GM23248 (cell line): ENCODE measurements at regions not wholly inside any gene's neighbourhood (a gene's known extent, or its start where the extent isn't known, plus 50 kb on each side); places are given as distances from the start of the nearest gene placed in this dataset.

Experiments used
- DNase-seq: peaks from one replicate; pipeline ENCODE4 v3.0.0-alpha.2; 2015
- H2AFZ ChIP-seq: fragments of 200-600 bp; sonication (generic); 2 replicates; pipeline ENCODE4 v1.6.1; 2016; ENCODE audit warnings: antibody characterized with exemption
- H3F3A ChIP-seq: fragments of 200-600 bp; sonication (generic); 2 replicates; pipeline ENCODE4 v1.6.1; 2016; ENCODE audit warnings: mild to moderate bottlenecking, antibody characterized with exemption, mixed run types; ENCODE audit not compliant: insufficient read depth
- H3K27ac ChIP-seq: fragments of 200-600 bp; sonication (generic); 2 replicates; pipeline ENCODE4 v1.5.1; 2016; ENCODE audit warnings: mild to moderate bottlenecking
- H3K27me3 ChIP-seq: fragments of 200-600 bp; sonication (generic); replicated peaks from 2 replicates; pipeline ENCODE4 v1.6.1; 2016; ENCODE audit warnings: mild to moderate bottlenecking; ENCODE audit not compliant: insufficient read depth
- H3K36me3 ChIP-seq: fragments of 200-600 bp; sonication (generic); 2 replicates; pipeline ENCODE4 v1.6.1; 2016; ENCODE audit warnings: low read depth, mild to moderate bottlenecking
- H3K4me1 ChIP-seq: fragments of 200-600 bp; sonication (generic); 2 replicates; pipeline ENCODE4 v1.6.1; 2016; ENCODE audit warnings: mild to moderate bottlenecking; ENCODE audit not compliant: insufficient read depth
- H3K4me2 ChIP-seq: fragments of 200-600 bp; sonication (generic); one replicate; pipeline ENCODE4 v1.6.1; 2016; ENCODE audit warnings: mild to moderate bottlenecking; ENCODE audit not compliant: unreplicated experiment
- H3K4me3 ChIP-seq: fragments of 200-600 bp; sonication (generic); 2 replicates; pipeline ENCODE4 v1.5.1; 2016; ENCODE audit warnings: mild to moderate bottlenecking
- H3K79me2 ChIP-seq: fragments of 200-600 bp; sonication (generic); 2 replicates; pipeline ENCODE4 v1.6.1; 2016; ENCODE audit warnings: mild to moderate bottlenecking; ENCODE audit not compliant: insufficient read depth
- H3K9ac ChIP-seq: fragments of 200-600 bp; sonication (generic); 2 replicates; pipeline ENCODE4 v1.6.1; 2016; ENCODE audit warnings: mild to moderate bottlenecking
- H3K9me2 ChIP-seq: fragments of 200-600 bp; sonication (generic); 2 replicates; pipeline ENCODE4 v1.6.1; 2016; ENCODE audit warnings: mixed run types, mild to moderate bottlenecking, moderate library complexity; ENCODE audit not compliant: insufficient read depth
- H3K9me3 ChIP-seq: fragments of 200-600 bp; sonication (generic); one replicate; pipeline ENCODE4 v1.6.1; 2017; ENCODE audit warnings: low read depth
- H4K20me1 ChIP-seq: fragments of 200-600 bp; sonication (generic); 2 replicates; pipeline ENCODE4 v1.6.0; 2016; ENCODE audit not compliant: insufficient read depth
- EZH2 ChIP-seq: fragments of 200-600 bp; sonication (generic); IDR thresholded peaks from 2 replicates; pipeline ENCODE4 v1.6.1; 2018; ENCODE audit warnings: antibody characterized with exemption, mild to moderate bottlenecking; ENCODE audit not compliant: insufficient read depth, poor library complexity, severe bottlenecking
- EZH2phosphoT487 ChIP-seq: fragments of 200-600 bp; sonication (generic); IDR thresholded peaks from 2 replicates; pipeline ENCODE4 v1.6.1; 2018; ENCODE audit warnings: antibody characterized with exemption, moderate library complexity, mild to moderate bottlenecking, low read depth; ENCODE audit not compliant: insufficient read depth
- WGBS, 2 experiments: methylation state at CpG; one replicate each; pipeline ENCODE4 v1.1.6; 2015 to 2017; ENCODE audit warnings: low lambda C conversion rate in 2 of 2, low coverage in 1 of 2; ENCODE audit errors: missing lambda C conversion rate in 2 of 2; 5-methylcytosine and 5-hydroxymethylcytosine counted together
- in situ Hi-C: fragments of 300-500 bp; cut with MboI; formaldehyde crosslinking; loops from 2 replicates; pipeline ENCODE4 v1.15.0; 2020

GRCh38 chr7:54874804-54875203, 115.8 kb upstream of the SEC61G start:
- TF ChIP-seq EZH2phosphoT487 (no peak), EZH2 (no peak)
- WGBS, 2 experiments: 65 to 71% methylated on average over 1 of the region's 1 CpG
- H3K27ac ChIP-seq: no peak overlapping the region
- H4K20me1 ChIP-seq: no peaks in the 10 kb centered on the region
- no peak overlapping the region for H3K4me2 ChIP-seq
- H3F3A ChIP-seq: no peaks in the 10 kb centered on the region
- H3K4me3 ChIP-seq: no peak overlapping the region
- no peaks in the 10 kb centered on the region for H3K9me3 ChIP-seq
- H3K4me1 ChIP-seq: no peaks in the 10 kb centered on the region
- in situ Hi-C loops: no loop called here
- H3K9ac ChIP-seq: no peak overlapping the region
- H2AFZ ChIP-seq: no peak overlapping the region
- no peaks in the 10 kb centered on the region for H3K79me2 ChIP-seq
- no peaks in the 10 kb centered on the region for H3K27me3 ChIP-seq
- no peak for DNase-seq
- no peaks in the 10 kb centered on the region for H3K9me2 ChIP-seq
- no peaks in the 10 kb centered on the region for H3K36me3 ChIP-seq

- TF ChIP-seq EZH2 (no peak), EZH2phosphoT487 (no peak)
- Histone ChIP-seq H3K4me2 (no peak overlapping the region), H3K27me3 (no peaks in the 10 kb centered on the region), H3K9me3 (no peaks in the 10 kb centered on the region), H3K4me1 (no peaks in the 10 kb centered on the region), H3K27ac (no peak overlapping the region), H3K9me2 (no peaks in the 10 kb centered on the region), H3K79me2 (no peaks in the 10 kb centered on the region), H2AFZ (no peak overlapping the region), H3K4me3 (no peak overlapping the region), H3K9ac (no peak overlapping the region), H3K36me3 (no peaks in the 10 kb centered on the region), H4K20me1 (no peaks in the 10 kb centered on the region), H3F3A (no peaks in the 10 kb centered on the region)
- WGBS, 2 experiments: 79 to 80% methylated on average over 2 of the region's 2 CpGs
- no peak for DNase-seq
- in situ Hi-C loops: no loop called here
Measured at GRCh38 chr7:54877683-54878082, 118.7 kb upstream of the SEC61G start.

GRCh38 chr7:54878339-54878738, 119.3 kb upstream of the SEC61G start:
- DNase-seq: peak; percentile 20
- Histone ChIP-seq H3K9me2 (no peaks in the 10 kb centered on the region), H3K27me3 (no peaks in the 10 kb centered on the region), H3K4me2 (no peak overlapping the region), H3K79me2 (no peaks in the 10 kb centered on the region), H4K20me1 (no peaks in the 10 kb centered on the region), H3K9ac (no peak overlapping the region), H2AFZ (no peak overlapping the region), H3K36me3 (no peaks in the 10 kb centered on the region), H3K27ac (no peak overlapping the region), H3K4me1 (no peaks in the 10 kb centered on the region), H3F3A (no peaks in the 10 kb centered on the region), H3K9me3 (no peaks in the 10 kb centered on the region), H3K4me3 (no peak overlapping the region)
- no peak for TF ChIP-seq EZH2phosphoT487
- no peak for TF ChIP-seq EZH2
- WGBS, 2 experiments: 63 to 68% methylated on average over 1 of the region's 1 CpG
- in situ Hi-C loops: no loop called here

GRCh38 chr7:54879776-54880175, 120.8 kb upstream of the SEC61G start:
- Histone ChIP-seq H4K20me1 (no peaks in the 10 kb centered on the region), H3K9ac (no peak overlapping the region), H3K36me3 (no peaks in the 10 kb centered on the region), H3K79me2 (no peaks in the 10 kb centered on the region), H3F3A (no peaks in the 10 kb centered on the region), H3K27me3 (no peaks in the 10 kb centered on the region), H3K4me3 (no peak overlapping the region), H3K9me3 (no peaks in the 10 kb centered on the region), H3K4me1 (no peaks in the 10 kb centered on the region), H3K4me2 (no peak overlapping the region), H3K9me2 (no peaks in the 10 kb centered on the region), H2AFZ (no peak overlapping the region), H3K27ac (no peak overlapping the region)
- TF ChIP-seq EZH2phosphoT487 (no peak), EZH2 (no peak)
- DNase-seq: no peak
- 94 to 97% methylated on average over 2 of the region's 2 CpGs for WGBS, 2 experiments
- in situ Hi-C loops: no loop called here
